Trophoblast cell (in vitro differentiated cells and primary cell): ENCODE measurements at regions not wholly inside any gene's neighbourhood (a gene's known extent, or its start where the extent isn't known, plus 50 kb on each side); places are given as distances from the start of the nearest gene placed in this dataset.
"Not testable (repeated sequence)": the region's sequence is repeated elsewhere in the genome, so short reads cannot be mapped to it uniquely, and the experiment has no call there.

Experiments
- DNase-seq, 2 donors: peaks; one replicate each; pipeline ENCODE4 v3.0.0-alpha.2; 2016
- H2AFZ ChIP-seq: 2 replicates; pipeline ENCODE4 v1.6.1; 2013; ENCODE audit warnings: low read length, moderate library complexity, mild to moderate bottlenecking; ENCODE audit not compliant: insufficient read depth, poor library complexity
- H2AK5ac ChIP-seq: 2 replicates; pipeline ENCODE4 v1.6.1; 2013; ENCODE audit warnings: mild to moderate bottlenecking, low read length
- H2BK120ac ChIP-seq: 2 replicates; pipeline ENCODE4 v1.6.1; 2013; ENCODE audit warnings: low read length, mild to moderate bottlenecking, moderate library complexity; ENCODE audit not compliant: insufficient read depth, poor library complexity
- H2BK12ac ChIP-seq: 2 replicates; pipeline ENCODE4 v1.6.1; 2013; ENCODE audit warnings: mild to moderate bottlenecking, low read length, moderate library complexity
- H2BK5ac ChIP-seq: 2 replicates; pipeline ENCODE4 v1.6.1; 2013; ENCODE audit warnings: low read length, low read depth, moderate library complexity, mild to moderate bottlenecking; ENCODE audit not compliant: poor library complexity
- H3K14ac ChIP-seq: 2 replicates; pipeline ENCODE4 v1.6.1; 2013; ENCODE audit warnings: mild to moderate bottlenecking, low read length
- H3K18ac ChIP-seq: 2 replicates; pipeline ENCODE4 v1.6.1; 2013; ENCODE audit warnings: mild to moderate bottlenecking, low read length
- H3K23ac ChIP-seq: 2 replicates; pipeline ENCODE4 v1.6.1; 2013; ENCODE audit warnings: low read length
- H3K27ac ChIP-seq: 2 replicates; pipeline ENCODE4 v1.5.1; 2013; ENCODE audit warnings: low read depth, mild to moderate bottlenecking, inconsistent platforms, low read length, moderate library complexity
- H3K27me3 ChIP-seq: 2 replicates; pipeline ENCODE4 v1.6.1; 2013; ENCODE audit warnings: inconsistent platforms, mild to moderate bottlenecking, low read length, moderate library complexity; ENCODE audit not compliant: insufficient read depth
- H3K36me3 ChIP-seq, 2 experiments: 1 replicate in 1 of 2; 2 replicates in 1 of 2; pipeline ENCODE4 v1.6.1; 2013; ENCODE audit warnings: low read length in 2 of 2, mild to moderate bottlenecking in 2 of 2, moderate library complexity in 1 of 2; ENCODE audit not compliant: insufficient read depth in 2 of 2, control insufficient read depth in 1 of 2
- H3K4ac ChIP-seq: 2 replicates; pipeline ENCODE4 v1.6.1; 2013; ENCODE audit warnings: low read depth, mild to moderate bottlenecking, low read length, moderate library complexity
- H3K4me1 ChIP-seq, 2 experiments: 1 replicate in 1 of 2; 2 replicates in 1 of 2; pipeline ENCODE4 v1.6.1; 2013; ENCODE audit warnings: low read length in 2 of 2, mild to moderate bottlenecking in 2 of 2, moderate library complexity in 1 of 2; ENCODE audit not compliant: insufficient read depth in 2 of 2, control insufficient read depth in 1 of 2
- H3K4me2 ChIP-seq: 2 replicates; pipeline ENCODE4 v1.6.1; 2013; ENCODE audit warnings: inconsistent platforms, mild to moderate bottlenecking, low read length, moderate library complexity
- H3K4me3 ChIP-seq: 2 replicates; pipeline ENCODE4 v1.5.1; 2013; ENCODE audit warnings: mild to moderate bottlenecking, low read depth, low read length, inconsistent platforms
- H3K79me1 ChIP-seq: one replicate; pipeline ENCODE4 v1.6.1; 2013; ENCODE audit warnings: low read length
- H3K79me2 ChIP-seq: 2 replicates; pipeline ENCODE4 v1.6.1; 2013; ENCODE audit warnings: low read length, mild to moderate bottlenecking; ENCODE audit not compliant: control insufficient read depth, insufficient read depth, poor library complexity
- H3K9ac ChIP-seq: 2 replicates; pipeline ENCODE4 v1.6.1; 2013; ENCODE audit warnings: mild to moderate bottlenecking, low read length
- H3K9me3 ChIP-seq: 2 replicates; pipeline ENCODE4 v1.6.1; 2013; ENCODE audit warnings: low read depth, mild to moderate bottlenecking, control low read depth, inconsistent platforms, low read length; ENCODE audit not compliant: insufficient read depth
- H4K12ac ChIP-seq: 2 replicates; pipeline ENCODE4 v1.6.1; 2013; ENCODE audit warnings: low read depth, mild to moderate bottlenecking, low read length, moderate library complexity
- H4K8ac ChIP-seq: 2 replicates; pipeline ENCODE4 v1.6.1; 2013; ENCODE audit warnings: low read depth, mild to moderate bottlenecking, low read length, moderate library complexity
- H4K91ac ChIP-seq: one replicate; pipeline ENCODE4 v1.6.1; 2013; ENCODE audit warnings: low read depth, mild to moderate bottlenecking, low read length, moderate library complexity
- WGBS: extraction: QIAGEN DNeasy Blood & Tissue Kit; methylation state at CpG from one replicate; pipeline ENCODE4 v1.1.7; 2013; ENCODE audit warnings: missing lambda C conversion rate; ENCODE audit not compliant: insufficient read length, insufficient coverage; ENCODE audit errors: extremely low coverage; 5-methylcytosine and 5-hydroxymethylcytosine counted together

DNA sequence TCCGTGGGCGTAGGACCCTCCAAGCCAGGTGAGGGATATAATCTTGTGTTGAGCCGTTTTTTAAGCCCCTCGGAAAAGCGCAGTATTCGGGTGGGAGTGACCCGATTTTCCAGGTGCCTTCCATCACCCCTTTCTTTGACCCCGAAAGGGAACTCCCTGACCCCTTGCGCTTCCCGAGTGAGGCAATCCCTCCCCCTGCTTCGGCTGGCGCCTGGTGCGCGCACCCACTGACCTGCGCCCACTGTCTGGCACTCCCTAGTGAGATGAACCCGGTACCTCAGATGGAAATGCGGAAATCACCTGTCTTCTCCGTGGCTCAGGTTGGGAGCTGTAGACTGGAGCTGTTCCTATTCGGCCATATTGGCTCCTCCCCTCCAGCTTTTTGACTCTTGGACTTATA lies 1365.0 kb downstream of the GRIK2 start:
- not testable (repeated sequence) for H2BK5ac ChIP-seq, H3K18ac ChIP-seq, H3K4me2 ChIP-seq, H3K4me3 ChIP-seq, H4K8ac ChIP-seq, H2AFZ ChIP-seq, H4K91ac ChIP-seq, H3K9ac ChIP-seq, H3K79me2 ChIP-seq, H3K79me1 ChIP-seq, H3K23ac ChIP-seq, H2AK5ac ChIP-seq, H3K14ac ChIP-seq, H3K4me1 ChIP-seq, H3K4ac ChIP-seq, H4K12ac ChIP-seq, H3K27me3 ChIP-seq, DNase-seq, H3K27ac ChIP-seq, H3K9me3 ChIP-seq, H3K36me3 ChIP-seq
- no CpG with 5 or more reads among the region's 19 CpGs for WGBS
- H2BK120ac ChIP-seq: peak overlapping the region; percentile 31
- peak overlapping the region; percentile 24 for H2BK12ac ChIP-seq

DNA sequence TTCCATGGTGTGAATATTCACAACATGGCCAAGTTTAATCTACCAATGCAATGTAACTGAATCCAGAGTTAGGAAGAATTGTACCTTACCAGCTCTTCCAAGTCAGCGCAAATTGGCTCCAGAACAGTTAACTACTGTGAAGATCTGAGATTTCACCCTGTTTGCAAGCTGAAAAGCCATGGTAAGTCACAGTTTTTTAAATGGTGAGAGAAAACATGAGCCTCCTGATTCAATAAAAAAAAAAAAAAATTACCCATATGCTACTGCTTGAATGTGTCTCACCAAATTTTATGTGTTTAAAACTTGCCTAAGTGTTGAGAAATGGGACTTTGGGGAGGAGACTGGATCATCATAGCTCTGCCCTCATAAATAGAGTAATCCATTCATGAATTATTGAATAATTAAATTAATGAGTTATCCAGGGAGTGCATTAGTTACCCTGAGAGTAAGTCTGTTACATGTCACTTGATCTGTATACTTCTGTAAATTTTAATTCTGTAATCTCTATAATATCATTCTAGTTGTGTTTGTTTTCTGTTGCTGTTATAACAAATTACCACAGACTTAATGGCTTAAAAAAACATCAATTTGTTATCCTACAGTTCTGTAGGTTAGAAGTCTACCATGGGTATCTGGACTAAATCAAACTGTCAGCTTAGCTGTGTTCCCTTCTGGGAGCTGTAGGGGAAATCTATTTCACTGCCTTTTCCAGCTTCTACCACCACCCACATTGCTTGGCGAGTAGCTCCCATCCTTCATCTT lies 1355.9 kb downstream of the GRIK2 start:
- Histone ChIP-seq H2BK12ac (no peak overlapping the region), H4K12ac (no peak overlapping the region), H2AK5ac (no peak overlapping the region), H2BK5ac (no peak overlapping the region), H4K8ac (no peak overlapping the region), H2BK120ac (no peak overlapping the region), H3K79me1 (no peaks in the 10 kb centered on the region), H3K79me2 (no peaks in the 10 kb centered on the region), H3K4me1 (no peaks in the 10 kb centered on the region), H3K27me3 (no peaks in the 10 kb centered on the region), H3K4me3 (no peak overlapping the region), H4K91ac (no peak overlapping the region), H3K14ac (no peak overlapping the region), H3K9me3 (no peaks in the 10 kb centered on the region), H3K9ac (no peak overlapping the region), H3K18ac (no peak overlapping the region), H3K4ac (no peak overlapping the region), H3K23ac (no peak overlapping the region), H3K27ac (no peak overlapping the region), H2AFZ (no peak overlapping the region), H3K4me2 (no peak overlapping the region), H3K36me3 (no peaks in the 10 kb centered on the region)
- DNase-seq: no peak
- no CpG with 5 or more reads among the region's 2 CpGs for WGBS

DNA sequence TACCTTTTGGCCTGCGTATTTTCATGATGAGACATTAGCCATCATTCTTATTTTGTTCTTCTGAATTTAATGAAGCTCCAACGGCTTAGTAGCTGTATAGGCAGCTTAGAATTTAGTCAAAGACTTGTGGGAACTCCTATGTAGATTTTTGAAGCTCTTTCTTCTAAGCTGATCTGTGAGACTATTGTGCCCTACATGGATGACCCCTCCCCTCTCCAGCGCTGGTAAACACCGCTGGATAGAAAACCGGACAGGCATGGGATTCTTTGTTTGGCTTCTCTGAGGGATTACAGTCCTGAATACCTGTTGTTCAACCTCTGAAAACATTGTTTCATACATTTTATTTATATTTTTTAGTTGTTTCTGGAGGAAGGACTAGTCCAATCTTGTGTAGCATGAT lies 1353.4 kb downstream of the GRIK2 start:
- no peak overlapping the region for H2BK12ac ChIP-seq
- no peak overlapping the region for H3K18ac ChIP-seq
- no peak for DNase-seq
- no peak overlapping the region for H3K14ac ChIP-seq
- H2AK5ac ChIP-seq: no peak overlapping the region
- H3K27ac ChIP-seq: no peak overlapping the region
- H2BK5ac ChIP-seq: no peak overlapping the region
- WGBS: no CpG with 5 or more reads among the region's 5 CpGs
- H3K23ac ChIP-seq: no peak overlapping the region
- no peaks in the 10 kb centered on the region for H3K4me1 ChIP-seq
- H4K91ac ChIP-seq: no peak overlapping the region
- no peak overlapping the region for H3K4me3 ChIP-seq
- H3K27me3 ChIP-seq: no peaks in the 10 kb centered on the region
- H4K8ac ChIP-seq: no peak overlapping the region
- H3K4me2 ChIP-seq: no peak overlapping the region
- no peak overlapping the region for H2AFZ ChIP-seq
- H3K79me1 ChIP-seq: no peaks in the 10 kb centered on the region
- no peaks in the 10 kb centered on the region for H3K36me3 ChIP-seq
- no peak overlapping the region for H4K12ac ChIP-seq
- H3K9me3 ChIP-seq: no peaks in the 10 kb centered on the region
- H2BK120ac ChIP-seq: no peak overlapping the region
- no peak overlapping the region for H3K9ac ChIP-seq
- H3K4ac ChIP-seq: no peak overlapping the region
- H3K79me2 ChIP-seq: no peaks in the 10 kb centered on the region

DNA sequence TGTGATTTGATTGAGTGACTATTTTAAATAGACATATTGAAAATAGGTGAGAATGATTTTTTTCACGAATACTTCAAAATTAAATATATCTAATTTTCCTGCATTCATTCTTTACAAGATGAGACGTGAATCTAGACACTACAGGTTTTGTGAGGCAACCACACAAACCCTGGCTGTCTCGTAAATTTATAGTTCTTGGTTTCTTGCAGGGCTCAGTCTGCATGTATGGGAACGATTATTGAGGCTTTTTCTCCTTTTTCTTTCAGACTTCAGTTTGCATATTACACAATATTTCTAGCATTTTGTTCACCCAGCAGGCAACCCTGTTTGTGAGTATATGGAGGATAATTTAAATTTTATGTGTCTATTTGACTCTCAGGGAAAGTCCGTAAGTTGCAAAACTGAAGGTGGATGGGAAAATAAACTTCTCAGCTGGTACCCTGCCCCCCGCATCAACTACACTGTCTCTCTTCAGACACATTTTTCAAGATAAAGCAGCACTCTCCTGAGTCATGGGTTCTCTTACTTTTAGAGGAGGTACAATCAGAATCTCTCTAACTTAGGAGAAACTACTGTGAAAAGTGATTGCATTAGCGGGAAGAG lies 1349.3 kb downstream of the GRIK2 start:
- no peaks in the 10 kb centered on the region for H3K79me1 ChIP-seq
- H3K79me2 ChIP-seq: no peaks in the 10 kb centered on the region
- no peak overlapping the region for H2AFZ ChIP-seq
- H4K12ac ChIP-seq: no peak overlapping the region
- H2BK120ac ChIP-seq: no peak overlapping the region
- H4K91ac ChIP-seq: no peak overlapping the region
- H4K8ac ChIP-seq: no peak overlapping the region
- H2BK5ac ChIP-seq: no peak overlapping the region
- no peak overlapping the region for H3K27ac ChIP-seq
- no peak for DNase-seq
- no peak overlapping the region for H3K4ac ChIP-seq
- no peak overlapping the region for H3K9ac ChIP-seq
- H3K4me2 ChIP-seq: no peak overlapping the region
- no peaks in the 10 kb centered on the region for H3K9me3 ChIP-seq
- H3K27me3 ChIP-seq: no peaks in the 10 kb centered on the region
- WGBS: no CpG with 5 or more reads among the region's 7 CpGs
- H3K18ac ChIP-seq: no peak overlapping the region
- H3K36me3 ChIP-seq: no peaks in the 10 kb centered on the region
- no peak overlapping the region for H3K23ac ChIP-seq
- no peak overlapping the region for H2AK5ac ChIP-seq
- H3K4me3 ChIP-seq: no peak overlapping the region
- no peak overlapping the region for H3K14ac ChIP-seq
- H2BK12ac ChIP-seq: no peak overlapping the region
- H3K4me1 ChIP-seq: no peaks in the 10 kb centered on the region
